ENCODE measurements at regions not wholly inside any gene's neighbourhood (a gene's known extent, or its start where the extent isn't known, plus 50 kb on each side); places are given as distances from the start of the nearest gene placed in this dataset.

DNA sequence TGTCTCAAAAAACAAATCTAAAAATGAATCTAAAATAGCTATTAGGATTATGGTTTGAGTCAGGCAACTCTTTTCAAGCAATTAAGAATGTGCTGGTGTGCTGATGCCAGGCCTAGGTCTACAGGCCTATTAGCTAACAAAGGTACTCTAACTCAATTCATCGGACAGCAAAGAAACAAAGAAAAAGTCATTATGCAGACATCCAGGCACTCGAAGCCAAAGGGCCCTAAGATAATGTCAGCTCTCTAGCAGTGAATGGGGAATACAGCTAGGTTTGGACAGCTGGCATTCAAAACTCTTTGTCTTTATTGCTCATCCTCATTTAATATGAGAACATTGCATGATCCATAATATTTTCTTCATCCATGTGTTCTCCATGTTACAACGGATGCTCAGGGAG, 108.5 kb downstream of the TMEM114 start:
- ChIA-PET RAD21 (ENCODE audit: low non-redundant PET in 1 of 2, low total read pairs in 2 of 2, uncharacterized antibody in 2 of 2, unreplicated experiment in 2 of 2) (no interaction called here), CTCF (no interaction called here), POLR2A (no interaction called here)
- no peaks in the 10 kb centered on the region for H4K20me1 ChIP-seq (ENCODE audit: insufficient read depth)
- H3K9me3 ChIP-seq (ENCODE audit: control insufficient read depth in 1 of 2, insufficient read depth in 1 of 2, low read depth in 1 of 2, low read length in 2 of 2) = no peaks in the 10 kb centered on the region
- DNase-seq (ENCODE audit: low read depth, low spot score) (no peak), ATAC-seq (no peak)
- intact Hi-C loops (cut with micrococcal nuclease) = no loop called here
- peaks cover 3% of the 10 kb centered on the region; the same call in 1 of the 2 replicates for H3K27me3 ChIP-seq (ENCODE audit: insufficient read depth, low read length)
- no peak for TF ChIP-seq SRF (IDR thresholded peaks at IDR 0.05; ENCODE audit: low read depth)
- no peak for TF ChIP-seq JUND (IDR thresholded peaks at IDR 0.05)
- no peak for TF ChIP-seq FOSL1 (IDR thresholded peaks at IDR 0.05; ENCODE audit: low read depth)
- no peak for TF ChIP-seq ZBTB33 (IDR thresholded peaks at IDR 0.05; ENCODE audit: extremely low read depth, insufficient replicate concordance, low read length)
- TF ChIP-seq, protein P1, sequence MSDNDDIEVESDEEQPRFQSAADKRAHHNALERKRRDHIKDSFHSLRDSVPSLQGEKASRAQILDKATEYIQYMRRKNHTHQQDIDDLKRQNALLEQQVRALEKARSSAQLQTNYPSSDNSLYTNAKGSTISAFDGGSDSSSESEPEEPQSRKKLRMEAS (IDR thresholded peaks at IDR 0.05) = no peak
- no peak for TF ChIP-seq POLR2A (IDR thresholded peaks at IDR 0.05; ENCODE audit: borderline replicate concordance, extremely low read depth, insufficient read depth, insufficient read length)
- TF ChIP-seq SP1 (IDR thresholded peaks at IDR 0.05; ENCODE audit: low read depth) = no peak
- TF ChIP-seq TCF7L2 (IDR thresholded peaks at IDR 0.05; ENCODE audit: borderline replicate concordance, extremely low read depth, insufficient read depth, insufficient read length) = no peak
- no peak for TF ChIP-seq RAD21 (IDR thresholded peaks at IDR 0.05; ENCODE audit: low read depth)
- TF ChIP-seq ZFX (IDR thresholded peaks at IDR 0.05) = no peak
- TF ChIP-seq POLR2AphosphoS5 (IDR thresholded peaks at IDR 0.05; ENCODE audit: low read depth, low read length) = no peak
- no peak for TF ChIP-seq EZH2phosphoT487 (IDR thresholded peaks at IDR 0.05; ENCODE audit: borderline replicate concordance)
- TF ChIP-seq ELF1 (IDR thresholded peaks at IDR 0.05; ENCODE audit: borderline replicate concordance, low read depth) = no peak
- no peak for TF ChIP-seq EZH2 (IDR thresholded peaks at IDR 0.05)
- no peak for TF ChIP-seq REST (IDR thresholded peaks at IDR 0.05; ENCODE audit: low read depth)
- no peak for TF ChIP-seq CBX3 (IDR thresholded peaks at IDR 0.05; ENCODE audit: low read depth)
- no peak for TF ChIP-seq ZNF274 (IDR thresholded peaks at IDR 0.05; ENCODE audit: low read depth, low read length)
- H3K9me2 ChIP-seq (ENCODE audit: insufficient read depth) = no peaks in the 10 kb centered on the region
- no peak overlapping the region for H3K27ac ChIP-seq (ENCODE audit: low read depth, low read length)
- BruUV-seq (replicated peaks) = no TSS peak
- H3K36me3 ChIP-seq (ENCODE audit: control insufficient read depth in 1 of 2, insufficient read depth in 2 of 2, low read length in 2 of 2) = no peaks in the 10 kb centered on the region
- no peak overlapping the region for H2AFZ ChIP-seq (ENCODE audit: low read depth, low read length, poor library complexity, severe bottlenecking)
- no peak overlapping the region for H3K4me2 ChIP-seq (ENCODE audit: low read length)
- no peaks in the 10 kb centered on the region for H3K4me1 ChIP-seq (ENCODE audit: control insufficient read depth in 1 of 2, insufficient read depth in 2 of 2, low read length in 2 of 2)
- H3K79me2 ChIP-seq (ENCODE audit: insufficient read depth, low read length) = no peaks in the 10 kb centered on the region
- no peak overlapping the region for H3K9ac ChIP-seq (ENCODE audit: low read length)
- H3K4me3 ChIP-seq (replicated peaks in 1 of 2; ENCODE audit: low read depth in 1 of 2, low read length in 2 of 2) = no peak overlapping the region

Data from HCT116 (cell line).